Trophoblast cell (in vitro differentiated cells and primary cell): ENCODE measurements at regions not wholly inside any gene's neighbourhood (a gene's known extent, or its start where the extent isn't known, plus 50 kb on each side); places are given as distances from the start of the nearest gene placed in this dataset.

Source experiments
- DNase-seq, 2 donors: peaks; one replicate each; pipeline ENCODE4 v3.0.0-alpha.2; 2016
- H2AFZ ChIP-seq: 2 replicates; pipeline ENCODE4 v1.6.1; 2013; ENCODE audit warnings: low read length, moderate library complexity, mild to moderate bottlenecking; ENCODE audit not compliant: insufficient read depth, poor library complexity
- H2AK5ac ChIP-seq: 2 replicates; pipeline ENCODE4 v1.6.1; 2013; ENCODE audit warnings: mild to moderate bottlenecking, low read length
- H2BK120ac ChIP-seq: 2 replicates; pipeline ENCODE4 v1.6.1; 2013; ENCODE audit warnings: low read length, mild to moderate bottlenecking, moderate library complexity; ENCODE audit not compliant: insufficient read depth, poor library complexity
- H2BK12ac ChIP-seq: 2 replicates; pipeline ENCODE4 v1.6.1; 2013; ENCODE audit warnings: mild to moderate bottlenecking, low read length, moderate library complexity
- H2BK5ac ChIP-seq: 2 replicates; pipeline ENCODE4 v1.6.1; 2013; ENCODE audit warnings: low read length, low read depth, moderate library complexity, mild to moderate bottlenecking; ENCODE audit not compliant: poor library complexity
- H3K14ac ChIP-seq: 2 replicates; pipeline ENCODE4 v1.6.1; 2013; ENCODE audit warnings: mild to moderate bottlenecking, low read length
- H3K18ac ChIP-seq: 2 replicates; pipeline ENCODE4 v1.6.1; 2013; ENCODE audit warnings: mild to moderate bottlenecking, low read length
- H3K23ac ChIP-seq: 2 replicates; pipeline ENCODE4 v1.6.1; 2013; ENCODE audit warnings: low read length
- H3K27ac ChIP-seq: 2 replicates; pipeline ENCODE4 v1.5.1; 2013; ENCODE audit warnings: low read depth, mild to moderate bottlenecking, inconsistent platforms, low read length, moderate library complexity
- H3K27me3 ChIP-seq: 2 replicates; pipeline ENCODE4 v1.6.1; 2013; ENCODE audit warnings: inconsistent platforms, mild to moderate bottlenecking, low read length, moderate library complexity; ENCODE audit not compliant: insufficient read depth
- H3K36me3 ChIP-seq, 2 experiments: 1 replicate in 1 of 2; 2 replicates in 1 of 2; pipeline ENCODE4 v1.6.1; 2013; ENCODE audit warnings: low read length in 2 of 2, mild to moderate bottlenecking in 2 of 2, moderate library complexity in 1 of 2; ENCODE audit not compliant: insufficient read depth in 2 of 2, control insufficient read depth in 1 of 2
- H3K4ac ChIP-seq: 2 replicates; pipeline ENCODE4 v1.6.1; 2013; ENCODE audit warnings: low read depth, mild to moderate bottlenecking, low read length, moderate library complexity
- H3K4me1 ChIP-seq, 2 experiments: 1 replicate in 1 of 2; 2 replicates in 1 of 2; pipeline ENCODE4 v1.6.1; 2013; ENCODE audit warnings: low read length in 2 of 2, mild to moderate bottlenecking in 2 of 2, moderate library complexity in 1 of 2; ENCODE audit not compliant: insufficient read depth in 2 of 2, control insufficient read depth in 1 of 2
- H3K4me2 ChIP-seq: 2 replicates; pipeline ENCODE4 v1.6.1; 2013; ENCODE audit warnings: inconsistent platforms, mild to moderate bottlenecking, low read length, moderate library complexity
- H3K4me3 ChIP-seq: 2 replicates; pipeline ENCODE4 v1.5.1; 2013; ENCODE audit warnings: mild to moderate bottlenecking, low read depth, low read length, inconsistent platforms
- H3K79me1 ChIP-seq: one replicate; pipeline ENCODE4 v1.6.1; 2013; ENCODE audit warnings: low read length
- H3K79me2 ChIP-seq: 2 replicates; pipeline ENCODE4 v1.6.1; 2013; ENCODE audit warnings: low read length, mild to moderate bottlenecking; ENCODE audit not compliant: control insufficient read depth, insufficient read depth, poor library complexity
- H3K9ac ChIP-seq: 2 replicates; pipeline ENCODE4 v1.6.1; 2013; ENCODE audit warnings: mild to moderate bottlenecking, low read length
- H3K9me3 ChIP-seq: 2 replicates; pipeline ENCODE4 v1.6.1; 2013; ENCODE audit warnings: low read depth, mild to moderate bottlenecking, control low read depth, inconsistent platforms, low read length; ENCODE audit not compliant: insufficient read depth
- H4K12ac ChIP-seq: 2 replicates; pipeline ENCODE4 v1.6.1; 2013; ENCODE audit warnings: low read depth, mild to moderate bottlenecking, low read length, moderate library complexity
- H4K8ac ChIP-seq: 2 replicates; pipeline ENCODE4 v1.6.1; 2013; ENCODE audit warnings: low read depth, mild to moderate bottlenecking, low read length, moderate library complexity
- H4K91ac ChIP-seq: one replicate; pipeline ENCODE4 v1.6.1; 2013; ENCODE audit warnings: low read depth, mild to moderate bottlenecking, low read length, moderate library complexity
- WGBS: extraction: QIAGEN DNeasy Blood & Tissue Kit; methylation state at CpG from one replicate; pipeline ENCODE4 v1.1.7; 2013; ENCODE audit warnings: missing lambda C conversion rate; ENCODE audit not compliant: insufficient read length, insufficient coverage; ENCODE audit errors: extremely low coverage; 5-methylcytosine and 5-hydroxymethylcytosine counted together

- no peak for DNase-seq
- Histone ChIP-seq H3K4me3 (no peak overlapping the region), H3K79me1 (no peaks in the 10 kb centered on the region), H2AK5ac (no peak overlapping the region), H3K4ac (no peak overlapping the region), H2BK120ac (no peak overlapping the region), H3K27ac (no peak overlapping the region), H3K36me3 (no peaks in the 10 kb centered on the region), H3K79me2 (no peaks in the 10 kb centered on the region), H4K91ac (no peak overlapping the region), H3K4me1 (no peaks in the 10 kb centered on the region), H3K18ac (no peak overlapping the region), H2BK5ac (no peak overlapping the region), H3K4me2 (no peak overlapping the region), H3K27me3 (no peaks in the 10 kb centered on the region), H3K9me3 (no peaks in the 10 kb centered on the region), H2AFZ (no peak overlapping the region), H3K23ac (no peak overlapping the region), H3K9ac (no peak overlapping the region), H4K8ac (no peak overlapping the region), H4K12ac (no peak overlapping the region), H3K14ac (no peak overlapping the region), H2BK12ac (no peak overlapping the region)
- WGBS: no CpG with 5 or more reads among the region's 2 CpGs
These were observed 283.5 kb downstream of the SV2B start for GRCh38 chr15:91383532-91383931.

DNA sequence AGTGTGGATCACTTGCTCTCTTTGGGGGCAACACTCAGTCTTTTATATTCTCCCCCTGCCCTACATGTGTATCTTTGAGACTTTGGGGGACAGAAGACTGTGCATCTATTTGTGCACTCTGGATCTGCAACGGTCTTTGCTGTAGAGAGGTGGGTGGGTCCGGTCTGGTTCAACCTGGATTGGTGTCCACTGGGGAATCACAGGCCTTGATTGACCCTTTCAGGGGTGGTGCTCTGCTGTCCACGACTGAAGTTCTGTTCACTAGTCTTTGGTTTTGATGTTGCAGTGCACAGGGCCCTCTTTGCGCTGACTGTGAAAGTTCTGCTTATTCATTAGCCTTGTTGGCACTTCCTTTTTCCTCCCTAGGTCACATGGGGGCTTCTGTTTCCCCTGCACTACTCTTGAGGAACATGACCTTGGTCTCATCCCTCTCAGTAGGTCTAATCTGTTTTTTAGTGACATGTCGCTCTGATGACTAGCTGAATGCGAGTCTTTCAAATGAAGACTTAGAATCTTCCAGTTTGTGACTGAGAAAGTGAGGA, 284.2 kb downstream of the SV2B start:
- no peak overlapping the region for H2BK120ac ChIP-seq
- no peaks in the 10 kb centered on the region for H3K27me3 ChIP-seq
- no peak overlapping the region for H2AFZ ChIP-seq
- no peaks in the 10 kb centered on the region for H3K79me2 ChIP-seq
- H3K14ac ChIP-seq: no peak overlapping the region
- no CpG with 5 or more reads among the region's 6 CpGs for WGBS
- no peak overlapping the region for H4K8ac ChIP-seq
- H3K23ac ChIP-seq: no peak overlapping the region
- H2BK5ac ChIP-seq: no peak overlapping the region
- no peak overlapping the region for H3K4ac ChIP-seq
- no peaks in the 10 kb centered on the region for H3K79me1 ChIP-seq
- no peak overlapping the region for H2AK5ac ChIP-seq
- no peak overlapping the region for H3K4me2 ChIP-seq
- H3K27ac ChIP-seq: no peak overlapping the region
- H4K12ac ChIP-seq: no peak overlapping the region
- H3K18ac ChIP-seq: no peak overlapping the region
- no peak overlapping the region for H2BK12ac ChIP-seq
- no peaks in the 10 kb centered on the region for H3K36me3 ChIP-seq
- H3K9ac ChIP-seq: no peak overlapping the region
- H3K4me3 ChIP-seq: no peak overlapping the region
- no peak for DNase-seq
- no peaks in the 10 kb centered on the region for H3K9me3 ChIP-seq
- H4K91ac ChIP-seq: no peak overlapping the region
- no peaks in the 10 kb centered on the region for H3K4me1 ChIP-seq

DNA sequence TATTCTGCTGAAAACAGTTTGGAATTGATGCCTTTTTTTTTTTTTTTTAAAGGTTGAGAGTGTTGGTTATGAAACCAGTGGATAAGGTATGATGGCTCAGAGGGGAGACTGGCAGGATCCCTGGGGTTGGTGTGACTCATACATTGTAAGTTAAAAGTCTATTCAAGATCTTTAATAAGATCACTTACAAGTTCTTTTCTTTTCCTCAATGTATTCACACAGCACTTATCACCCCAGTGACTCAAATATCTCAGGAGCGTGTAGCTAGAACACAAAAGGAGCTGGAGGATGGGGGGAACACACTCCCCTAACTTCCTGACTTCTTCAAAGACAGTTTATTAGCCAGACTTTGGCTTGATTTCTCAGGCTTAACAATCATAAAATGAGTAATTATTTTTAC, 285.3 kb downstream of the SV2B start:
- Histone ChIP-seq H2BK120ac (no peak overlapping the region), H3K4me3 (no peak overlapping the region), H4K12ac (no peak overlapping the region), H3K18ac (no peak overlapping the region), H3K79me1 (no peaks in the 10 kb centered on the region), H2AFZ (no peak overlapping the region), H3K4ac (no peak overlapping the region), H3K4me2 (no peak overlapping the region), H3K9me3 (no peaks in the 10 kb centered on the region), H2BK12ac (no peak overlapping the region), H3K9ac (no peak overlapping the region), H3K36me3 (no peaks in the 10 kb centered on the region), H4K91ac (no peak overlapping the region), H3K23ac (no peak overlapping the region), H3K4me1 (no peaks in the 10 kb centered on the region), H2BK5ac (no peak overlapping the region), H3K79me2 (no peaks in the 10 kb centered on the region), H2AK5ac (no peak overlapping the region), H3K27me3 (no peaks in the 10 kb centered on the region), H3K14ac (no peak overlapping the region), H3K27ac (no peak overlapping the region), H4K8ac (no peak overlapping the region)
- WGBS: no CpG with 5 or more reads among the region's 1 CpG
- no peak for DNase-seq

- H2AFZ ChIP-seq: no peak overlapping the region
- H2AK5ac ChIP-seq: no peak overlapping the region
- no peaks in the 10 kb centered on the region for H3K9me3 ChIP-seq
- H3K79me2 ChIP-seq: no peaks in the 10 kb centered on the region
- H4K8ac ChIP-seq: no peak overlapping the region
- no peak overlapping the region for H3K18ac ChIP-seq
- no peak overlapping the region for H3K14ac ChIP-seq
- no peak overlapping the region for H2BK120ac ChIP-seq
- no peaks in the 10 kb centered on the region for H3K27me3 ChIP-seq
- no peak overlapping the region for H3K4me3 ChIP-seq
- no peak overlapping the region for H4K12ac ChIP-seq
- no peak overlapping the region for H3K23ac ChIP-seq
- H2BK12ac ChIP-seq: no peak overlapping the region
- no peak overlapping the region for H3K4ac ChIP-seq
- H3K36me3 ChIP-seq: no peaks in the 10 kb centered on the region
- no peak overlapping the region for H2BK5ac ChIP-seq
- no peak overlapping the region for H3K4me2 ChIP-seq
- H3K27ac ChIP-seq: no peak overlapping the region
- no peaks in the 10 kb centered on the region for H3K4me1 ChIP-seq
- H3K9ac ChIP-seq: no peak overlapping the region
- H3K79me1 ChIP-seq: no peaks in the 10 kb centered on the region
- no CpG with 5 or more reads among the region's 6 CpGs for WGBS
- H4K91ac ChIP-seq: no peak overlapping the region
- DNase-seq: no peak
These were observed 293.1 kb downstream of the SV2B start for GRCh38 chr15:91393186-91393585.
